ENCODE measurements at regions not wholly inside any gene's neighbourhood (a gene's known extent, or its start where the extent isn't known, plus 50 kb on each side); places are given as distances from the start of the nearest gene placed in this dataset.
A peak's percentile ranks its signal among the peaks of the same experiment; 100 is the strongest.
"Not testable (repeated sequence)": the region's sequence is repeated elsewhere in the genome, so short reads cannot be mapped to it uniquely, and the experiment has no call there.

GRCh38 chr7:84941936-84942335, 244.9 kb downstream of the SEMA3D start:
- DNase-seq (ENCODE audit: low read depth), result no peak

- no peak for DNase-seq (ENCODE audit: low read depth)
Observed at GRCh38 chr7:84941291-84941690, 245.6 kb downstream of the SEMA3D start.

- no peak for DNase-seq (ENCODE audit: low read depth)
Observed at GRCh38 chr7:84939888-84940287, 247.0 kb downstream of the SEMA3D start.

- DNase-seq (ENCODE audit: low read depth), result no peak
Observed at GRCh38 chr7:84939442-84939841, 247.4 kb downstream of the SEMA3D start.

- no peak for DNase-seq (ENCODE audit: low read depth)
Observed at GRCh38 chr7:84924353-84924752, 262.5 kb downstream of the SEMA3D start.

GRCh38 chr7:84923348-84923747, 263.5 kb downstream of the SEMA3D start:
- no peak for DNase-seq (ENCODE audit: low read depth)

GRCh38 chr7:84921154-84921553, 265.7 kb downstream of the SEMA3D start:
- DNase-seq (ENCODE audit: low read depth), result no peak

- DNase-seq (ENCODE audit: low read depth), result not testable (repeated sequence)
Observed at GRCh38 chr7:84916973-84917372, 269.9 kb downstream of the SEMA3D start.

GRCh38 chr7:84916161-84916560, 270.7 kb downstream of the SEMA3D start:
- DNase-seq (ENCODE audit: low read depth), result no peak

- DNase-seq (ENCODE audit: low read depth), result no peak
Observed at GRCh38 chr7:84914598-84914997, 272.3 kb downstream of the SEMA3D start.

- DNase-seq (ENCODE audit: low read depth), result peak; percentile 24
Observed at GRCh38 chr7:84913731-84914130, 273.1 kb downstream of the SEMA3D start.

GRCh38 chr7:84912993-84913635, 273.7 kb downstream of the SEMA3D start:
- DNase-seq (ENCODE audit: low read depth), result no peak

GRCh38 chr7:84912537-84912936, 274.3 kb downstream of the SEMA3D start:
- DNase-seq (ENCODE audit: low read depth), result no peak

- DNase-seq (ENCODE audit: low read depth), result no peak
Observed at GRCh38 chr7:84912018-84912417, 274.8 kb downstream of the SEMA3D start.

- DNase-seq (ENCODE audit: low read depth), result no peak
Observed at GRCh38 chr7:84911077-84911476, 275.8 kb downstream of the SEMA3D start.

GRCh38 chr7:84910322-84910721, 276.5 kb downstream of the SEMA3D start:
- not testable (repeated sequence) for DNase-seq (ENCODE audit: low read depth)

GRCh38 chr7:84908196-84908793, 278.6 kb downstream of the SEMA3D start:
- no peak for DNase-seq (ENCODE audit: low read depth)

GRCh38 chr7:84906889-84907288, 280.0 kb downstream of the SEMA3D start:
- DNase-seq (ENCODE audit: low read depth), result no peak

- no peak for DNase-seq (ENCODE audit: low read depth)
Observed at GRCh38 chr7:84904561-84904960, 282.3 kb downstream of the SEMA3D start.

- no peak for DNase-seq (ENCODE audit: low read depth)
Observed at GRCh38 chr7:84901366-84901765, 285.5 kb downstream of the SEMA3D start.

GRCh38 chr7:84900215-84900614, 286.6 kb downstream of the SEMA3D start:
- DNase-seq (ENCODE audit: low read depth), result no peak

GRCh38 chr7:84895563-84895962, 291.3 kb downstream of the SEMA3D start:
- no peak for DNase-seq (ENCODE audit: low read depth)

GRCh38 chr7:84883570-84883969, 303.3 kb downstream of the SEMA3D start:
- not testable (repeated sequence) for DNase-seq (ENCODE audit: low read depth)

Measured in GM04504 (cell line).